Limb (tissue), 2 donors: ENCODE measurements at regions not wholly inside any gene's neighbourhood (a gene's known extent, or its start where the extent isn't known, plus 50 kb on each side); places are given as distances from the start of the nearest gene placed in this dataset.
A peak's percentile ranks its signal among the peaks of the same experiment; 100 is the strongest.

Experiments
- DNase-seq, 2 donors: peaks; one replicate each; pipeline ENCODE4 v3.0.0-alpha.2; 2016; ENCODE audit errors: extremely low spot score in 2 of 2

- no peak for DNase-seq
Measured at GRCh38 chr9:82212885-82213284, 224.3 kb downstream of the SPATA31D1 start.

- DNase-seq, result no peak
Measured at GRCh38 chr9:82216435-82216834, 227.9 kb downstream of the SPATA31D1 start.

GRCh38 chr9:82223442-82223841 lies 234.9 kb downstream of the SPATA31D1 start:
- no peak for DNase-seq

GRCh38 chr9:82231411-82231810 lies 242.8 kb downstream of the SPATA31D1 start:
- DNase-seq, result no peak

- no peak for DNase-seq
Measured at GRCh38 chr9:82234160-82234943, 245.8 kb downstream of the SPATA31D1 start.

GRCh38 chr9:82242285-82242963 lies 253.9 kb downstream of the SPATA31D1 start:
- no peak for DNase-seq

- no peak for DNase-seq
Measured at GRCh38 chr9:82247318-82247717, 258.7 kb downstream of the SPATA31D1 start.

GRCh38 chr9:82252116-82252515 lies 263.5 kb downstream of the SPATA31D1 start:
- DNase-seq, result no peak

- no peak for DNase-seq
Measured at GRCh38 chr9:82254646-82255367, 266.2 kb downstream of the SPATA31D1 start.

GRCh38 chr9:82255481-82256176 lies 267.1 kb downstream of the SPATA31D1 start:
- DNase-seq, result no peak

- DNase-seq, result no peak
Measured at GRCh38 chr9:82260691-82261090, 272.1 kb downstream of the SPATA31D1 start.

- DNase-seq, result no peak
Measured at GRCh38 chr9:82263619-82264018, 275.0 kb downstream of the SPATA31D1 start.

- DNase-seq, result peak in 1 of 2 donors; percentile 21
Measured at GRCh38 chr9:82271106-82271561, 282.6 kb downstream of the SPATA31D1 start.

GRCh38 chr9:82273121-82273520 lies 284.5 kb downstream of the SPATA31D1 start:
- no peak for DNase-seq

GRCh38 chr9:82275258-82275927 lies 286.8 kb downstream of the SPATA31D1 start:
- no peak for DNase-seq

GRCh38 chr9:82281066-82281465 lies 292.5 kb downstream of the SPATA31D1 start:
- no peak for DNase-seq

- DNase-seq, result no peak
Measured at GRCh38 chr9:82284758-82285157, 296.2 kb downstream of the SPATA31D1 start.

- peak in 1 of 2 donors; percentile 44 for DNase-seq
Measured at GRCh38 chr9:82295181-82295580, 306.6 kb downstream of the SPATA31D1 start.

- no peak for DNase-seq
Measured at GRCh38 chr9:82299870-82300269, 311.3 kb downstream of the SPATA31D1 start.

GRCh38 chr9:82302968-82303655 lies 314.5 kb downstream of the SPATA31D1 start:
- DNase-seq, result no peak
